ENCODE measurements at regions not wholly inside any gene's neighbourhood (a gene's known extent, or its start where the extent isn't known, plus 50 kb on each side); places are given as distances from the start of the nearest gene placed in this dataset.
"Not testable (repeated sequence)": the region's sequence is repeated elsewhere in the genome, so short reads cannot be mapped to it uniquely, and the experiment has no call there.

GRCh38 chr6:134634966-134635365 lies 314.9 kb downstream of the ALDH8A1 start:
- DNase-seq (ENCODE audit: low read depth in 2 of 2) = no peak

GRCh38 chr6:134634466-134634865 lies 315.4 kb downstream of the ALDH8A1 start:
- no peak for DNase-seq (ENCODE audit: low read depth in 2 of 2)

- DNase-seq (ENCODE audit: low read depth in 2 of 2) = peak in 1 of 2 donors; percentile 10
Measured at GRCh38 chr6:134632982-134633940, 315.3 kb upstream of the SGK1 start.

- DNase-seq (ENCODE audit: low read depth in 2 of 2) = no peak
Measured at GRCh38 chr6:134632024-134632423, 314.1 kb upstream of the SGK1 start.

GRCh38 chr6:134631398-134631924 lies 313.5 kb upstream of the SGK1 start:
- DNase-seq (ENCODE audit: low read depth in 2 of 2) = no peak

- DNase-seq (ENCODE audit: low read depth in 2 of 2) = no peak
Measured at GRCh38 chr6:134630508-134631121, 312.7 kb upstream of the SGK1 start.

- no peak for DNase-seq (ENCODE audit: low read depth in 2 of 2)
Measured at GRCh38 chr6:134628154-134628553, 310.2 kb upstream of the SGK1 start.

GRCh38 chr6:134627707-134628106 lies 309.8 kb upstream of the SGK1 start:
- DNase-seq (ENCODE audit: low read depth in 2 of 2) = no peak

- no peak for DNase-seq (ENCODE audit: low read depth in 2 of 2)
Measured at GRCh38 chr6:134626589-134626988, 308.7 kb upstream of the SGK1 start.

GRCh38 chr6:134626086-134626485 lies 308.2 kb upstream of the SGK1 start:
- no peak for DNase-seq (ENCODE audit: low read depth in 2 of 2)

- no peak for DNase-seq (ENCODE audit: low read depth in 2 of 2)
Measured at GRCh38 chr6:134624781-134625180, 306.9 kb upstream of the SGK1 start.

GRCh38 chr6:134623401-134623800 lies 305.5 kb upstream of the SGK1 start:
- no peak for DNase-seq (ENCODE audit: low read depth in 2 of 2)

GRCh38 chr6:134622382-134623173 lies 304.7 kb upstream of the SGK1 start:
- no peak for DNase-seq (ENCODE audit: low read depth in 2 of 2)

GRCh38 chr6:134621858-134622257 lies 303.9 kb upstream of the SGK1 start:
- DNase-seq (ENCODE audit: low read depth in 2 of 2) = no peak

- no peak for DNase-seq (ENCODE audit: low read depth in 2 of 2)
Measured at GRCh38 chr6:134619789-134620188, 301.9 kb upstream of the SGK1 start.

- no peak for DNase-seq (ENCODE audit: low read depth in 2 of 2)
Measured at GRCh38 chr6:134619077-134619476, 301.2 kb upstream of the SGK1 start.

GRCh38 chr6:134614606-134615485 lies 296.9 kb upstream of the SGK1 start:
- DNase-seq (ENCODE audit: low read depth in 2 of 2) = no peak

- DNase-seq (ENCODE audit: low read depth in 2 of 2) = not testable (repeated sequence)
Measured at GRCh38 chr6:134612128-134612527, 294.2 kb upstream of the SGK1 start.

GRCh38 chr6:134610411-134610810 lies 292.5 kb upstream of the SGK1 start:
- DNase-seq (ENCODE audit: low read depth in 2 of 2) = no peak

- no peak for DNase-seq (ENCODE audit: low read depth in 2 of 2)
Measured at GRCh38 chr6:134609716-134610261, 291.9 kb upstream of the SGK1 start.

GRCh38 chr6:134607411-134607810 lies 289.5 kb upstream of the SGK1 start:
- DNase-seq (ENCODE audit: low read depth in 2 of 2) = no peak

All from activated CD4-positive, alpha-beta T cell treated with anti-CD3 and anti-CD28 coated beads for 24 hours (primary cell).